Neural cell (in vitro differentiated cells): ENCODE measurements at regions not wholly inside any gene's neighbourhood (a gene's known extent, or its start where the extent isn't known, plus 50 kb on each side); places are given as distances from the start of the nearest gene placed in this dataset.

ENCODE experiments used
- EP300 ChIP-seq: fragments of 450-650 bp; conservative IDR thresholded peaks from 2 replicates; pipeline ENCODE4 v1.6.1; 2014; ENCODE audit warnings: antibody characterized with exemption, mild to moderate bottlenecking, moderate library complexity; ENCODE audit not compliant: poor library complexity, severe bottlenecking
- EZH2 ChIP-seq: fragments of 200-600, 300-800 bp; shearing (Covaris generic), sonication (generic); IDR thresholded peaks from 2 replicates; pipeline ENCODE4 v1.6.1; 2014; ENCODE audit warnings: antibody characterized with exemption, low read length, borderline replicate concordance, mild to moderate bottlenecking; ENCODE audit not compliant: insufficient read depth, poor library complexity, severe bottlenecking
- POLR2AphosphoS5 ChIP-seq: IDR thresholded peaks from 2 replicates; pipeline ENCODE4 v1.6.1; 2012
- RAD21 ChIP-seq: fragments of 450-650 bp; conservative IDR thresholded peaks from 2 replicates; pipeline ENCODE4 v1.6.1; 2014; ENCODE audit warnings: antibody characterized with exemption, mild to moderate bottlenecking, moderate library complexity
- SMC3 ChIP-seq: fragments of 450-650 bp; conservative IDR thresholded peaks from 2 replicates; pipeline ENCODE4 v1.6.1; 2014; ENCODE audit warnings: antibody characterized with exemption, mild to moderate bottlenecking, moderate library complexity; ENCODE audit not compliant: poor library complexity
- TF ChIP-seq, protein P1 (sequence below): fragments of 450-650 bp; IDR thresholded peaks from 2 replicates; pipeline ENCODE4 v1.5.1; 2014; ENCODE audit warnings: antibody characterized with exemption, mild to moderate bottlenecking, moderate library complexity; ENCODE audit not compliant: poor library complexity, severe bottlenecking
- TF ChIP-seq, protein P2 (sequence below): IDR thresholded peaks from 2 replicates; pipeline ENCODE4 v1.6.1; 2012; ENCODE audit warnings: borderline replicate concordance

DNA sequence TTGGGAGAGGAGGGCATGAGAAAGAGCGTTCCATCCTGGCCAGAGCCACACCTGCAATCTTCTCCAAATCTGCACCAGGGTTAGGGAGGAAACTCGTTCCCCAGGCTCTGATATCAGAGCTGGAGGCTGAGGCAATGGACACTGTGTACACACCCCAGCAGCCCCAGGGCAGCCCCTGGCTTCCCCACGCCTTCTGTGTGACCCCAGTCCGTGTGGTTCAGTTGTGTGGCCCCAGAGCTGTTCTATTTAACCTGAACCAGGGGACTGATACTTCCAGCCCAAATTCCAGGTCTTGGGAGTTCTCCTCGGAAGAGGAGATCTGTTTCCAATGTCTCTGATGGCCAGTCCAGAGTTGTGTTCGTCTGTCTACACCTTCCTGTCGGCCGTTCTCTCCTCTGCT, 242.6 kb upstream of the EXOC2 start:
- TF ChIP-seq, protein P1, sequence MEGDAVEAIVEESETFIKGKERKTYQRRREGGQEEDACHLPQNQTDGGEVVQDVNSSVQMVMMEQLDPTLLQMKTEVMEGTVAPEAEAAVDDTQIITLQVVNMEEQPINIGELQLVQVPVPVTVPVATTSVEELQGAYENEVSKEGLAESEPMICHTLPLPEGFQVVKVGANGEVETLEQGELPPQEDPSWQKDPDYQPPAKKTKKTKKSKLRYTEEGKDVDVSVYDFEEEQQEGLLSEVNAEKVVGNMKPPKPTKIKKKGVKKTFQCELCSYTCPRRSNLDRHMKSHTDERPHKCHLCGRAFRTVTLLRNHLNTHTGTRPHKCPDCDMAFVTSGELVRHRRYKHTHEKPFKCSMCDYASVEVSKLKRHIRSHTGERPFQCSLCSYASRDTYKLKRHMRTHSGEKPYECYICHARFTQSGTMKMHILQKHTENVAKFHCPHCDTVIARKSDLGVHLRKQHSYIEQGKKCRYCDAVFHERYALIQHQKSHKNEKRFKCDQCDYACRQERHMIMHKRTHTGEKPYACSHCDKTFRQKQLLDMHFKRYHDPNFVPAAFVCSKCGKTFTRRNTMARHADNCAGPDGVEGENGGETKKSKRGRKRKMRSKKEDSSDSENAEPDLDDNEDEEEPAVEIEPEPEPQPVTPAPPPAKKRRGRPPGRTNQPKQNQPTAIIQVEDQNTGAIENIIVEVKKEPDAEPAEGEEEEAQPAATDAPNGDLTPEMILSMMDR, result no peak
- TF ChIP-seq POLR2AphosphoS5 (no peak), EP300 (no peak), SMC3 (no peak), EZH2 (no peak), RAD21 (no peak)
- TF ChIP-seq, protein P2, sequence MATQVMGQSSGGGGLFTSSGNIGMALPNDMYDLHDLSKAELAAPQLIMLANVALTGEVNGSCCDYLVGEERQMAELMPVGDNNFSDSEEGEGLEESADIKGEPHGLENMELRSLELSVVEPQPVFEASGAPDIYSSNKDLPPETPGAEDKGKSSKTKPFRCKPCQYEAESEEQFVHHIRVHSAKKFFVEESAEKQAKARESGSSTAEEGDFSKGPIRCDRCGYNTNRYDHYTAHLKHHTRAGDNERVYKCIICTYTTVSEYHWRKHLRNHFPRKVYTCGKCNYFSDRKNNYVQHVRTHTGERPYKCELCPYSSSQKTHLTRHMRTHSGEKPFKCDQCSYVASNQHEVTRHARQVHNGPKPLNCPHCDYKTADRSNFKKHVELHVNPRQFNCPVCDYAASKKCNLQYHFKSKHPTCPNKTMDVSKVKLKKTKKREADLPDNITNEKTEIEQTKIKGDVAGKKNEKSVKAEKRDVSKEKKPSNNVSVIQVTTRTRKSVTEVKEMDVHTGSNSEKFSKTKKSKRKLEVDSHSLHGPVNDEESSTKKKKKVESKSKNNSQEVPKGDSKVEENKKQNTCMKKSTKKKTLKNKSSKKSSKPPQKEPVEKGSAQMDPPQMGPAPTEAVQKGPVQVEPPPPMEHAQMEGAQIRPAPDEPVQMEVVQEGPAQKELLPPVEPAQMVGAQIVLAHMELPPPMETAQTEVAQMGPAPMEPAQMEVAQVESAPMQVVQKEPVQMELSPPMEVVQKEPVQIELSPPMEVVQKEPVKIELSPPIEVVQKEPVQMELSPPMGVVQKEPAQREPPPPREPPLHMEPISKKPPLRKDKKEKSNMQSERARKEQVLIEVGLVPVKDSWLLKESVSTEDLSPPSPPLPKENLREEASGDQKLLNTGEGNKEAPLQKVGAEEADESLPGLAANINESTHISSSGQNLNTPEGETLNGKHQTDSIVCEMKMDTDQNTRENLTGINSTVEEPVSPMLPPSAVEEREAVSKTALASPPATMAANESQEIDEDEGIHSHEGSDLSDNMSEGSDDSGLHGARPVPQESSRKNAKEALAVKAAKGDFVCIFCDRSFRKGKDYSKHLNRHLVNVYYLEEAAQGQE, result no peak
